C4-2B (cell line): ENCODE measurements at regions not wholly inside any gene's neighbourhood (a gene's known extent, or its start where the extent isn't known, plus 50 kb on each side); places are given as distances from the start of the nearest gene placed in this dataset.

Source experiments
- CTCF ChIP-seq: fragments of 450-650 bp; conservative IDR thresholded peaks from 2 replicates; pipeline ENCODE4 v1.5.1; 2017; ENCODE audit warnings: mild to moderate bottlenecking
- ZFX ChIP-seq: fragments of 450-650 bp; IDR thresholded peaks from 2 replicates; pipeline ENCODE4 v1.6.1; 2017

- TF ChIP-seq CTCF (no peak), ZFX (no peak)
Observed at GRCh38 chr19:30673336-30673735, 301.2 kb downstream of the ZNF536 start.
